T-cell (primary cell): ENCODE measurements at regions not wholly inside any gene's neighbourhood (a gene's known extent, or its start where the extent isn't known, plus 50 kb on each side); places are given as distances from the start of the nearest gene placed in this dataset.

Source experiments
- ATAC-seq, 4 experiments: fragments of 200-7000 bp in 3 of 4; fragments of 150-1000 bp in 1 of 4; cut with Tn5 transposase; replicated peaks in 1 of 4; 1 replicate in 3 of 4; 2 replicates in 1 of 4; pipeline ENCODE4 v1.10.0; 2021; ENCODE audit warnings: moderate library complexity in 3 of 4, mild to moderate bottlenecking in 2 of 4, moderate number of reproducible peaks in 1 of 4
- CTCF ChIA-PET, 2 donors: fragments of 300-600 bp; sonication (Branson Sonifier 250); formaldehyde crosslinking; loops; one replicate each; lab custom pipeline; 2022; ENCODE audit warnings: antibody characterized with exemption in 2 of 2; lab: Charles Lee
- POLR2A ChIA-PET, 2 donors: fragments of 300-600 bp; sonication (Branson Sonifier 250); formaldehyde crosslinking; loops; one replicate each; lab custom pipeline; 2022; ENCODE audit warnings: antibody characterized with exemption in 2 of 2; lab: Charles Lee
- DNase-seq, 35 experiments: peaks; one replicate each; pipeline versions ENCODE4 v3.0.0 to v3.0.0-alpha.2; 2013 to 2023
- H3K27ac ChIP-seq: one replicate; pipeline ENCODE4 v1.5.1; 2013; ENCODE audit warnings: low read length
- H3K27me3 ChIP-seq, 2 experiments: replicated peaks in 1 of 2; 1 replicate in 1 of 2; 2 replicates in 1 of 2; pipeline versions ENCODE4 v1.6.1 to v1.7.0; 2013; ENCODE audit warnings: low read length in 1 of 2, mixed read lengths in 1 of 2; ENCODE audit not compliant: control insufficient read depth in 2 of 2, insufficient read depth in 2 of 2; ENCODE audit errors: extremely low read depth in 1 of 2
- H3K36me3 ChIP-seq, 2 donors: 1 replicate in 1 of 2; 2 replicates in 1 of 2; pipeline versions ENCODE4 v1.6.1 to v1.7.0; 2013; ENCODE audit warnings: low read length in 1 of 2; ENCODE audit not compliant: control insufficient read depth in 2 of 2, insufficient read depth in 1 of 2; ENCODE audit errors: extremely low read depth in 1 of 2
- H3K4me1 ChIP-seq, 2 experiments: 1 replicate in 1 of 2; 2 replicates in 1 of 2; pipeline versions ENCODE4 v1.6.1 to v1.7.0; 2013; ENCODE audit warnings: low read length in 2 of 2, mixed read lengths in 1 of 2; ENCODE audit not compliant: insufficient read depth in 2 of 2, control insufficient read depth in 1 of 2; ENCODE audit errors: extremely low read depth in 1 of 2
- H3K4me3 ChIP-seq, 2 donors: 1 replicate in 1 of 2; 2 replicates in 1 of 2; pipeline versions ENCODE4 v1.5.1 to v1.7.0; 2013; ENCODE audit warnings: mild to moderate bottlenecking in 2 of 2, low read length in 1 of 2, moderate library complexity in 1 of 2; ENCODE audit not compliant: control insufficient read depth in 1 of 2; ENCODE audit errors: extremely low read depth in 1 of 2
- H3K9me3 ChIP-seq: 2 replicates; pipeline ENCODE4 v1.7.0; 2013
- H3K27ac Mint-ChIP-seq, 2 donors: one replicate each; pipeline ENCODE4 v1.8.0; 2020 to 2021; ENCODE audit warnings: mild to moderate bottlenecking in 2 of 2, mixed read lengths in 2 of 2
- H3K27me3 Mint-ChIP-seq, 2 donors: one replicate each; pipeline ENCODE4 v1.8.0; 2021 to 2022; ENCODE audit warnings: mixed read lengths in 2 of 2
- H3K36me3 Mint-ChIP-seq: one replicate; pipeline ENCODE4 v1.8.0; 2021; ENCODE audit warnings: mixed read lengths
- H3K4me1 Mint-ChIP-seq, 3 donors: one replicate each; pipeline ENCODE4 v1.8.0; 2020 to 2022; ENCODE audit warnings: mixed read lengths in 3 of 3, mild to moderate bottlenecking in 1 of 3
- H3K4me3 Mint-ChIP-seq, 3 donors: one replicate each; pipeline ENCODE4 v1.8.0; 2020 to 2022; ENCODE audit warnings: mild to moderate bottlenecking in 3 of 3, mixed read lengths in 3 of 3, moderate library complexity in 3 of 3
- H3K9me3 Mint-ChIP-seq, 3 donors: one replicate each; pipeline ENCODE4 v1.8.0; 2020 to 2022; ENCODE audit warnings: mixed read lengths in 3 of 3
- WGBS: methylation state at CpG from one replicate; pipeline ENCODE4 v1.1.5; 2013; ENCODE audit warnings: missing lambda C conversion rate; ENCODE audit not compliant: insufficient coverage; 5-methylcytosine and 5-hydroxymethylcytosine counted together

DNA sequence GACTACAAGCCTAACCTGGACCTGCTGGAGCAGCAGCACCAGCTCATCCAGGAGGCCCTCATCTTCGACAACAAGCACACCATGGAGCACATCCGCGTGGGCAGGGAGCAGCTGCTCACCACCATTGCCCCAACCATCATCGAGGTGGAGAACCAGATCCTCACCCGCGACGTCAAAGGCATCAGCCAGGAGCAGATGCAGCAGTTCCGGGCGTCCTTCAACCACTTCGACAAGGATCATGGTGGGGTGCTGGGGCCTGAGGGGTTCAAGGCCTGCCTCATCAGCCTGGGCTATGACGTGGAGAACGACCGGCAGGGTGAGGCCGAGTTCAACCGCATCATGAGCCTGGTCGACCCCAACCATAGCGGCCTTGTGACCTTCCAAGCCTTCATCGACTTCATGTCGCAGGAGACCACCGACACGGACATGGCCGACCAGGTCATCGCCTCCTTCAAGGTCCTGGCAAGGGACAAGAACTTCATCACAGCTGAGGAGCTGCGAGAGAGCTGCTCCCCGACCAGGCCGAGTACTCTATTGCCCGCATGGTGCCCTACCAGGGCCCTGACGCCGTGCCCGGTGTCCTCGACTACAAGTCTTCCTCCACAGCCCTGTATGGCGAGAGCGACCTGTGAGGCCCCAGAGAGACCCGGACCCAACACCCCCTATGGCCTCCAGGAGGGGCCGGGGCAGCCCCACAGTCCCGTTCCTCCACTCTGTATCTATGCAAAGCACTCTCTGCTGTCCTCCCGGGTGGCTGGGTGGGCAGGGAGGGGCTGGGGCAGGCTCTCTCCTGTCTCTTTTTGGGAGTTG lies 486.2 kb downstream of the TRAM1L1 start:
- DNase-seq (no peak), ATAC-seq (no peak)
- H3K36me3 ChIP-seq = no peaks in the 10 kb centered on the region
- no peaks in the 10 kb centered on the region for H3K9me3 ChIP-seq
- Mint-ChIP-seq H3K27me3 (no peaks in the 10 kb centered on the region), H3K27ac (no peak overlapping the region), H3K9me3 (peaks cover 2 to 4% (median 3%) of the 10 kb centered on the region in 3 donors), H3K36me3 (no peaks in the 10 kb centered on the region), H3K4me3 (no peak overlapping the region), H3K4me1 (no peaks in the 10 kb centered on the region)
- ChIA-PET CTCF (no interaction called here), POLR2A (no interaction called here)
- H3K27me3 ChIP-seq = no peaks in the 10 kb centered on the region
- no peaks in the 10 kb centered on the region for H3K4me1 ChIP-seq
- WGBS = 96% methylated on average over 22 of the region's 37 CpGs
- H3K4me3 ChIP-seq = no peak overlapping the region
- H3K27ac ChIP-seq = no peak overlapping the region

DNA sequence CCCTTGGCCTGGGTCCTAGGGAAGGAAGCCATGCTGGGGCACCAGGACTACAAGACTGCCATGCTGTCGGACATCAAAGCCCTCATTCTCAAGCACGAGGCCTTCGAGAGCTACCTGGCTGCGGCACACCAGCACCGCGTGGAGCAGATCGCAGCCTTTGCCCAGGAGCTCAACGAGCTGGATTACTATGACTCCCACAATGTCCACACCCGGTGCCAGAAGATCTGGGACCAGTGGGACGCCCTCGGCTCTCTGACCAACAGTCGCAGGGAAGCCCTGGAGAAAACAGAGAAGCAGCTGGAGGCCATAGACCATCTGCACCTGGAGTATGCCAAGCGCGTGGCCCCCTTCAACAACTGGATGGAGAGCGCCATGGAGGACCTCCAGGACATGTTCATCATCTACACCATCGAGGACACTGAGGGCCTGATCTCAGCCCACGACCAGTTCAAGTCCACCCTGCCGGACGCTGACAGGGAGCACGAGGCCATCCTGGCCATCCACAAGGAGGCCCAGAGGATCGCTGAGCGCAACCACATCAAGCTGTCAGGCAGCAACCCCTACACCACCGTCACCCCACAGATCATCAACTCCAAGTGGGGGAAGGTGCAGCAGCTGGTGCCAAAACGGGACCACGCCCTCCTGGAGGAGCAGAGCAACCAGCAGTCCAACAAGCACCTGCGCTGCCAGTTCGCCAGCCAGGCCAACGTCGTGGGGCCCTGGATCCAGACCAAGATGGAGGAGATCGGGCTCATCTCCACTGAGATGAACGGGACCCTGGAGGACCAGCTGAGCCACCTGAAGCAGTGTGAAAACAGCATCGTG lies 487.0 kb downstream of the TRAM1L1 start:
- no peaks in the 10 kb centered on the region for H3K4me1 ChIP-seq
- 89% methylated on average over 28 of the region's 32 CpGs for WGBS
- H3K4me3 ChIP-seq = no peak overlapping the region
- no peaks in the 10 kb centered on the region for H3K9me3 ChIP-seq
- POLR2A ChIA-PET = no interaction called here
- ATAC-seq (no peak), DNase-seq (no peak)
- H3K27me3 ChIP-seq = no peaks in the 10 kb centered on the region
- Mint-ChIP-seq H3K4me3 (no peak overlapping the region), H3K9me3 (peaks cover 2 to 8% (median 7%) of the 10 kb centered on the region in 3 donors), H3K36me3 (no peaks in the 10 kb centered on the region), H3K27ac (no peak overlapping the region), H3K27me3 (no peaks in the 10 kb centered on the region), H3K4me1 (no peaks in the 10 kb centered on the region)
- no peaks in the 10 kb centered on the region for H3K36me3 ChIP-seq
- H3K27ac ChIP-seq = no peak overlapping the region
- CTCF ChIA-PET = no interaction called here

DNA sequence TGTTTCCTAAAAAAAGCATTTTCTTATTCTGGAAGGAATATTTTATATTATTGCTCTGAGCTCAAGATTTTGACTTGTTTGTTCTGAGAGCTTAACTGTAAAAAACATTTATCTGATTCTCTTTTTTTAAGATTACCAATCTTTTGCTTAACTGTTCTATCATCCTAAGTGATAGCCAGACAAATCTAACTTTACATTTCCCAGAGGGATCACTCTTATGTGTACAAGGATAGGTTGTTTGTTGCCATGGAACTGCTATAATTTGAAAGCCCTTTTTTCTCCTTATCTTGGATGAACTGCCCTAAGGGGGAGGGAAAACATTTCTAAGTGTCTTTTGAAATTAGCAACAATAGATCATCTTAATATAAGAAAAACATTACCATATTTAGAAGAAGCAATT lies 494.7 kb downstream of the TRAM1L1 start:
- H3K4me3 Mint-ChIP-seq = no peak overlapping the region
- H3K27ac Mint-ChIP-seq = no peak overlapping the region
- Histone ChIP-seq H3K4me3 (no peak overlapping the region), H3K9me3 (no peaks in the 10 kb centered on the region), H3K4me1 (no peaks in the 10 kb centered on the region), H3K27ac (no peak overlapping the region), H3K36me3 (no peaks in the 10 kb centered on the region), H3K27me3 (no peaks in the 10 kb centered on the region)
- POLR2A ChIA-PET = no interaction called here
- CTCF ChIA-PET = no interaction called here
- DNase-seq (no peak), ATAC-seq (no peak)
- no peaks in the 10 kb centered on the region for H3K4me1 Mint-ChIP-seq
- no peaks in the 10 kb centered on the region for H3K36me3 Mint-ChIP-seq
- H3K27me3 Mint-ChIP-seq = no peaks in the 10 kb centered on the region
- peaks cover 0 to 4% (median 4%) of the 10 kb centered on the region in 3 donors for H3K9me3 Mint-ChIP-seq

DNA sequence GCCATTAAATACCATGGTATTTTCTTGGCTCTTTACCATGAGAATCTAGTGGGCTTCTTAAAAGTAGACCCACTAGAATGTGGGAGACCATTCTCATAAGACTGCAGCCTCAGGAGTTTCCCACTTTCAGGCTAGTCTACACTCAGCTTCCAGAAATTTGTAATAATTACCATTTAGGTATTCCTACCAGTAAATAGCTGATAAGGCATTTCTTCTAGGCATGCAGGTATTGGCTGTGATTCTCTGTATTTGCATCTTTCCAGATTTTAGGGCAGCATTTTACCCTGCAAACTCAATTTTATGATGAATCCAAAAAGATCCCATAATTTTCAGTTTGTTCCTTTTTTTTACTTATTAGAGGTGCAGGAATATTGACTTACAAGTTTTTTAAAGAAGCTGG lies 496.6 kb downstream of the TRAM1L1 start:
- no peak for DNase-seq
- no peak for ATAC-seq
- CTCF ChIA-PET = interaction anchor here in 1 of 2 donors (0.6 kb wide), 1 partner anchor 381 kb away, joined by 3 read pairs; no protein-coding TSS in a partner anchor
- peaks cover 0 to 4% (median 4%) of the 10 kb centered on the region in 3 donors for H3K9me3 Mint-ChIP-seq
- POLR2A ChIA-PET = no interaction called here
- no peaks in the 10 kb centered on the region for H3K4me1 Mint-ChIP-seq
- H3K27ac Mint-ChIP-seq = no peak overlapping the region
- H3K4me3 Mint-ChIP-seq = no peak overlapping the region
- no peaks in the 10 kb centered on the region for H3K4me1 ChIP-seq
- no peaks in the 10 kb centered on the region for H3K27me3 ChIP-seq
- no peak overlapping the region for H3K27ac ChIP-seq
- no peaks in the 10 kb centered on the region for H3K27me3 Mint-ChIP-seq
- H3K36me3 ChIP-seq = no peaks in the 10 kb centered on the region
- H3K4me3 ChIP-seq = no peak overlapping the region
- no peaks in the 10 kb centered on the region for H3K36me3 Mint-ChIP-seq
- no peaks in the 10 kb centered on the region for H3K9me3 ChIP-seq

DNA sequence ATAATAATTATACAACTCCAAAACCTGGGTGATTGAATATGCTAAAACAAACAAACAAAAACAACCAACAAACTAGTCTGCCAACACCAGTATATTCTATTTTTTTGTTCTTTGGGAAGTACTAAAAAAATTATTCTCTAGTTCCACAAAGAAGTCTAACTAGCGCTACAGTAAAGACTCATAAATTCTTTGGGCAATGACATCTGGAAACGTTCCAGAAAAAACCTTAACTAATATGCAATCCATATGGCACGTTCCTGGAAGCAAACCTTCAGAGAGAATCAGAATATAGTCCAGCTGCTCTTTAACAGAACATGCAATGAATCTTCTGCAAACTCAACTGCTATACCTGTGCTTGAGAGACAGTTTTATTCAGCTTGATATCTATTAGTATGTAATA lies 500.1 kb downstream of the TRAM1L1 start:
- no peaks in the 10 kb centered on the region for H3K36me3 ChIP-seq
- Mint-ChIP-seq H3K36me3 (no peaks in the 10 kb centered on the region), H3K4me1 (no peaks in the 10 kb centered on the region), H3K4me3 (no peak overlapping the region), H3K9me3 (peaks cover 0 to 4% (median 0%) of the 10 kb centered on the region in 3 donors), H3K27me3 (no peaks in the 10 kb centered on the region), H3K27ac (no peak overlapping the region)
- H3K27me3 ChIP-seq = no peaks in the 10 kb centered on the region
- ChIA-PET CTCF (no interaction called here), POLR2A (no interaction called here)
- H3K9me3 ChIP-seq = no peaks in the 10 kb centered on the region
- H3K4me1 ChIP-seq = no peaks in the 10 kb centered on the region
- no peak overlapping the region for H3K4me3 ChIP-seq
- 42% methylated on average over 2 of the region's 3 CpGs for WGBS
- no peak for DNase-seq
- no peak overlapping the region for H3K27ac ChIP-seq
- no peak for ATAC-seq

DNA sequence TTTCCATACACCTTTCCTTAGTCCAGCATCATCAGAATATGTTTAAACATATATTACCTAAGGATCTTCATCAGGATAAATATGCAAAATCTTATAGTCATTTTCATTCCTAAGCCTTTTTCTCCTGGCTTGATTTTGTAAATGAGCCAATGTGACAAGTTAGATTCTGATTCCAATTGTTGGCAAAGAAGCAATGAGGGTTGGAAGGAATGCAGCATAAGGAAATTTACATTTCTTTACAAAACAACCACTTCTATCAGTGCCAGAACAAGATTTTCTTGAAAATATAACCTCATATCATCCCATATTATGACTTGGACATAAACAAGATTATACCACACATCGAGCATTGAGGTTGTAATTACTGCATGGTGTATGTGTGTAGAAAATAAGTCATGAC lies 508.1 kb downstream of the TRAM1L1 start:
- Mint-ChIP-seq H3K4me1 (no peaks in the 10 kb centered on the region), H3K36me3 (no peaks in the 10 kb centered on the region), H3K27me3 (no peaks in the 10 kb centered on the region), H3K9me3 (peaks cover 2 to 19% (median 12%) of the 10 kb centered on the region in 3 donors), H3K4me3 (no peak overlapping the region), H3K27ac (no peak overlapping the region)
- ChIA-PET CTCF (no interaction called here), POLR2A (no interaction called here)
- no peak for ATAC-seq
- no peak for DNase-seq
- Histone ChIP-seq H3K27ac (no peak overlapping the region), H3K36me3 (no peaks in the 10 kb centered on the region), H3K4me1 (no peaks in the 10 kb centered on the region), H3K4me3 (no peak overlapping the region), H3K27me3 (no peaks in the 10 kb centered on the region), H3K9me3 (no peaks in the 10 kb centered on the region)
- no CpG with 5 or more reads among the region's 1 CpG for WGBS
